HG02981 (cell line): ENCODE measurements at regions not wholly inside any gene's neighbourhood (a gene's known extent, or its start where the extent isn't known, plus 50 kb on each side); places are given as distances from the start of the nearest gene placed in this dataset.

Experiments
- ATAC-seq: cut with Tn5 transposase; IDR thresholded peaks from one replicate; pipeline ENCODE4 v1.9.1; 2021; ENCODE audit warnings: mild to moderate bottlenecking, moderate library complexity; ENCODE audit not compliant: unreplicated experiment

DNA sequence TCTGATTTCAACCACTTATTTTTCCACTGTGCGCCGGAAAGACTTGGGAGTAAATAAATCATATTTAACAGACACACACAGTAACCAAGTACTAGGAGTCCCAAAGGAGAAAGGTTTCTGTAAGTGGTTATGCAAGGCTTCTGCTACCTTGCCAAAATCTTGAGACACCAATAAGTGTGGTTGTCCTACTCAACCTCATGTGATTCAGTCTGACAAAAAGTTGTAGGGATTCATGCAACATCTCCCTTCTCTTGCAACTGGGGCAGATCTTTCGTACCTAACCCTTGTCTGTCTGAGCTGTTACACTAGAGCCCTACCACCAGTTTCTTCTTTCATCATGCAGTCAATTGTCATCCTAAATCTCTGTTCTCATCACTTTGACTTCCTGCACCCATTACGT, 69.9 kb upstream of the NUDT7 start:
- ATAC-seq, result no peak

GRCh38 chr16:77657016-77657415, 65.3 kb upstream of the NUDT7 start:
- ATAC-seq, result no peak

DNA sequence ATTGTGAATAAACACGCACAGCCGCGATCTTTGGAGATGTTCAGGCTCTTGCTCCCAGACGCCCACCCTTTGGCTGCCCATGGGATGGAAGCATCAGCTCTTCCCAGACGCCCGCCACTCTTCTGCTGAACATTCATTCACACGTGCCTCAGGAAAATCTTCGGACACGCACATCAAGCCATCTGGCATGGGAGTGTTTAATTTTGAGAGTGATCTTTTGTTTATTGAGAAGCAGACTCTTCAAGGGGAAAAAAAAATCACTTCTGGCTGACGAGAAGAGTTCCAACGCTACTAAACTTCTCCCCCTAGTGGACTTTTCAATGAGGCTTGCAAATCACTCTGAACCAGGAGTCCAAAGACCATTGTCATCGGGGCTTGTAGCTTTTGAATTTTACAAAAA, 62.0 kb upstream of the NUDT7 start:
- ATAC-seq, result no peak

GRCh38 chr16:77662246-77662645, 60.1 kb upstream of the NUDT7 start:
- no peak for ATAC-seq

DNA sequence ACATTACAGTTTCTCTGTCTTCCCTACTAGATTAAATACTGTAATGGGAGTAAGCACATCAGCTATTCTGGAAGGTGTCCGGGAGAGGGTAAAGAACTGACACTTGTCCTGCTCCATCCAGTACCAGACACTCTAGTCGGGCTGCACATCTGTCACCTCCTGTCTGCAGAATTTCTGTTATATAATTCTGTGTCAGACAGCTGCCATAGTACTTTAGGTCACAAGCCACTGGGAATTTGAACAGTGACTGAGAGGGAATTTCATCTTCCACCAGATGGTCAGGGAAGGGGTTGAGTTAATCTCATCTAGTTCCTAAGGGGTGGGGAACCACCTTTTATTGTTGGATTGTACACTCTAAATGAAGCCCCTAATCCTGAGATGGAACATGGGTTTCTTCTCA, 58.6 kb upstream of the NUDT7 start:
- no peak for ATAC-seq

DNA sequence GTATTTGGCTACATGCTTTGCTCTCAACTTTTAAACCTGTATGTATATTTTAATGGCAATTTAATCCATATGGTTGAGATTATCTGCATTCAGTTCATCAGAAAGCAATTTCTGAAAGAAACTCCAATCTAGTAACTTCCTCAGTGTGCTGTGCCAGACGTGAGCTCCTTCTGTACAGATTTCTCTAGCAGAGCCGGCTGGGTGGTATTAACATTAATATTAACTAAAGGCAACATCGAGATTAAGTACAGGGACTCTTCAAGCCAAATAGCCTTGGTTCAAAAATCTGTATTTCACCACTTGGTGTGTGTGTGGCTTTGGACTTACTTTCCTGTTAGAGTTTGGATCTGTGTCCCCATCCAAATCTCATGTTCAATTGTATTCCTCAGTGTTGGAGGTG, 55.5 kb upstream of the NUDT7 start:
- no peak for ATAC-seq

DNA sequence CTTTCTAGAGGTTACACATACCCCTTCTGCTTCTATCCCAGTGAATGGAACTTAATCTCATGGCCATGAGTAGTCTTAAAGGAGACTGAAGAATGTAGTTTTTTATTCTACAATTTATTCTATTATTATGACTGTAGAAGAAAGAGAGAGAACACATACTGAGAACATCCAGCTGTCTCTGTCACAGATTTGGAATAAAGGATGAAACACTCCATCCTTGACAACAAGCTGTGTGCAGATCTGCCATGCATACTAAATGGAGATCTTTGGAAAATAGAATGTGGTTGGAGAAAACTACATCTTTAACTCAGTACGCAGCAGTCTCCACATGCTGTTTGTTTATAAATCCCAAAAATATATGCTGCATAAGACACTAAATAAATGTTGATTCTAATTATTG, 54.1 kb upstream of the NUDT7 start:
- no peak for ATAC-seq

GRCh38 chr16:77669057-77669456, 53.3 kb upstream of the NUDT7 start:
- peak; percentile 61 for ATAC-seq
